ENCODE measurements at regions not wholly inside any gene's neighbourhood (a gene's known extent, or its start where the extent isn't known, plus 50 kb on each side); places are given as distances from the start of the nearest gene placed in this dataset.

- H3K27ac ChIP-seq (ENCODE audit: low read depth, low read length) = no peak overlapping the region
- RAD21 ChIA-PET (ENCODE audit: low non-redundant PET in 1 of 2, low total read pairs in 2 of 2, uncharacterized antibody in 2 of 2, unreplicated experiment in 2 of 2) = no interaction called here
- H3K4me2 ChIP-seq (ENCODE audit: low read length) = no peak overlapping the region
- no TSS peak for BruUV-seq (replicated peaks)
- intact Hi-C loops (cut with micrococcal nuclease) = no loop called here
- ATAC-seq (no peak), DNase-seq (ENCODE audit: low read depth, low spot score) (no peak)
- TF ChIP-seq REST (IDR thresholded peaks at IDR 0.05; ENCODE audit: low read depth) (no peak), POLR2AphosphoS5 (IDR thresholded peaks at IDR 0.05; ENCODE audit: low read depth, low read length) (no peak)
- TF ChIP-seq, protein P1, sequence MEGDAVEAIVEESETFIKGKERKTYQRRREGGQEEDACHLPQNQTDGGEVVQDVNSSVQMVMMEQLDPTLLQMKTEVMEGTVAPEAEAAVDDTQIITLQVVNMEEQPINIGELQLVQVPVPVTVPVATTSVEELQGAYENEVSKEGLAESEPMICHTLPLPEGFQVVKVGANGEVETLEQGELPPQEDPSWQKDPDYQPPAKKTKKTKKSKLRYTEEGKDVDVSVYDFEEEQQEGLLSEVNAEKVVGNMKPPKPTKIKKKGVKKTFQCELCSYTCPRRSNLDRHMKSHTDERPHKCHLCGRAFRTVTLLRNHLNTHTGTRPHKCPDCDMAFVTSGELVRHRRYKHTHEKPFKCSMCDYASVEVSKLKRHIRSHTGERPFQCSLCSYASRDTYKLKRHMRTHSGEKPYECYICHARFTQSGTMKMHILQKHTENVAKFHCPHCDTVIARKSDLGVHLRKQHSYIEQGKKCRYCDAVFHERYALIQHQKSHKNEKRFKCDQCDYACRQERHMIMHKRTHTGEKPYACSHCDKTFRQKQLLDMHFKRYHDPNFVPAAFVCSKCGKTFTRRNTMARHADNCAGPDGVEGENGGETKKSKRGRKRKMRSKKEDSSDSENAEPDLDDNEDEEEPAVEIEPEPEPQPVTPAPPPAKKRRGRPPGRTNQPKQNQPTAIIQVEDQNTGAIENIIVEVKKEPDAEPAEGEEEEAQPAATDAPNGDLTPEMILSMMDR (IDR thresholded peaks at IDR 0.05 in 2 of 3, conservative IDR thresholded peaks at IDR 0.05 in 1 of 3; ENCODE audit: borderline replicate concordance in 1 of 3, insufficient read depth in 1 of 3, low read depth in 2 of 3, low read length in 2 of 3) = no peak
- H2AFZ ChIP-seq (ENCODE audit: low read depth, low read length, poor library complexity, severe bottlenecking) = no peak overlapping the region
- no peaks in the 10 kb centered on the region for H3K36me3 ChIP-seq (ENCODE audit: control insufficient read depth in 1 of 2, insufficient read depth in 2 of 2, low read length in 2 of 2)
- H3K4me3 ChIP-seq (replicated peaks in 1 of 2; ENCODE audit: low read depth in 1 of 2, low read length in 2 of 2) = no peak overlapping the region
- no peaks in the 10 kb centered on the region for H3K4me1 ChIP-seq (ENCODE audit: control insufficient read depth in 1 of 2, insufficient read depth in 2 of 2, low read length in 2 of 2)
- H3K79me2 ChIP-seq (ENCODE audit: insufficient read depth, low read length) = no peaks in the 10 kb centered on the region
- no peaks in the 10 kb centered on the region for H3K9me2 ChIP-seq (ENCODE audit: insufficient read depth)
- H3K27me3 ChIP-seq (ENCODE audit: insufficient read depth, low read length) = no peaks in the 10 kb centered on the region
- H3K9me3 ChIP-seq (ENCODE audit: control insufficient read depth in 1 of 2, insufficient read depth in 1 of 2, low read depth in 1 of 2, low read length in 2 of 2) = no peaks in the 10 kb centered on the region
- POLR2A ChIA-PET = no interaction called here
- no peak overlapping the region for H3K9ac ChIP-seq (ENCODE audit: low read length)
- CTCF ChIA-PET = no interaction called here
- no peaks in the 10 kb centered on the region for H4K20me1 ChIP-seq (ENCODE audit: insufficient read depth)
These were observed 545.7 kb upstream of the AGA start for GRCh38 chr4:177987896-177988295.

All from HCT116 (cell line).